HG03066 (cell line): ENCODE measurements at regions not wholly inside any gene's neighbourhood (a gene's known extent, or its start where the extent isn't known, plus 50 kb on each side); places are given as distances from the start of the nearest gene placed in this dataset.

Experiments
- ATAC-seq: cut with Tn5 transposase; IDR thresholded peaks from one replicate; pipeline ENCODE4 v1.9.1; 2021; ENCODE audit warnings: low read depth; ENCODE audit not compliant: unreplicated experiment

GRCh38 chr12:58804749-58805148, 115.6 kb downstream of the LRIG3 start:
- ATAC-seq = no peak

GRCh38 chr12:58809064-58809607, 111.2 kb downstream of the LRIG3 start:
- ATAC-seq = no peak

DNA sequence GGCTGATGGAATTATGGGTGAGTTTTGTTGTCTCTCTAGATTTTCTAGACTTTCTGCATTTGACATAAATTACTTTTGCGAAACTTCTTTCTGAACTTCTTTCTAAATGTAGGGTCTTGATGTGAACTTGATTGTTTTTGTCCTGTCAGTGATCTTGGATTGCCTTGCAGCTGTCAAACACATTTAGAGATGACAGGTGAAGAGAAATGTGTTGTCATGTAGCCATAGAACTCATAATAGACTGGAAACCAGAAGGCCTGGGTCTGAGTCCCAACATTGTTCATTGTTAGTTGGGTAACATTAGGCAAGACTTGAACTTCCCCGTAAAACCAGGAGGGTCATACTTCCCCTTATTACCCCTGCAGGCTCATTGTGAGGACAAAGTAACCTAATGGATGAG, 109.0 kb downstream of the LRIG3 start:
- no peak for ATAC-seq

- ATAC-seq = no peak
Measured at GRCh38 chr12:58812214-58812613, 108.1 kb downstream of the LRIG3 start.

- no peak for ATAC-seq
Measured at GRCh38 chr12:58814036-58814435, 106.3 kb downstream of the LRIG3 start.

GRCh38 chr12:58815235-58815634, 105.1 kb downstream of the LRIG3 start:
- no peak for ATAC-seq

DNA sequence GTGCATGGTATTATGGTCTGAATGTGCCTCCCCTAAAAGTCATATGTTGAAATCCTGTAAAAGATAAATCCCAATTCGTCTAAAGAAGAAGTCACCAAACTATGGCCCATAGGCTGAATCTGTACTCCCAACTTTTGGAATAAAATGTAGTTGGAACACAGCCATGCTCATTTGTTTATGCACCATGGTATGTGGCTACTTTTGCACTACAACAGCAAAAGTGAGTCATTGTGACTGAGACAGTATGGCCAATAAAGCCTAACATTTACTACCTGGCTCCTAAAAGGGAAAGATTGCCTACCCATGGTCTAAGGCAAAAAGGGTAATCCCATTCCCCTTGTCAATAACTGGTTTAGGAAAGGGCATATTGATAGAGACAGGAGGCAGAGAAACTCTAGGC, 101.8 kb downstream of the LRIG3 start:
- ATAC-seq = no peak

GRCh38 chr12:58819345-58819744, 101.0 kb downstream of the LRIG3 start:
- ATAC-seq = no peak

GRCh38 chr12:58819985-58820384, 100.3 kb downstream of the LRIG3 start:
- no peak for ATAC-seq
